GM18519 (cell line): ENCODE measurements at regions not wholly inside any gene's neighbourhood (a gene's known extent, or its start where the extent isn't known, plus 50 kb on each side); places are given as distances from the start of the nearest gene placed in this dataset.
"Not testable (repeated sequence)": the region's sequence is repeated elsewhere in the genome, so short reads cannot be mapped to it uniquely, and the experiment has no call there.

ENCODE experiments used
- ATAC-seq: cut with Tn5 transposase; IDR thresholded peaks from one replicate; pipeline ENCODE4 v1.9.1; 2021; ENCODE audit warnings: mild to moderate bottlenecking, moderate library complexity; ENCODE audit not compliant: unreplicated experiment, low FRiP score

- not testable (repeated sequence) for ATAC-seq
Observed at GRCh38 chr10:61818251-61818650, 83.2 kb upstream of the ARID5B start.

GRCh38 chr10:61819208-61819607 lies 82.3 kb upstream of the ARID5B start:
- ATAC-seq: no peak

GRCh38 chr10:61821153-61821552 lies 80.3 kb upstream of the ARID5B start:
- ATAC-seq: no peak

GRCh38 chr10:61821693-61822092 lies 79.8 kb upstream of the ARID5B start:
- no peak for ATAC-seq

- ATAC-seq: no peak
Observed at GRCh38 chr10:61822096-61822495, 79.4 kb upstream of the ARID5B start.

- no peak for ATAC-seq
Observed at GRCh38 chr10:61822781-61823230, 78.7 kb upstream of the ARID5B start.

- no peak for ATAC-seq
Observed at GRCh38 chr10:61825001-61825400, 76.5 kb upstream of the ARID5B start.

- ATAC-seq: no peak
Observed at GRCh38 chr10:61825628-61826027, 75.9 kb upstream of the ARID5B start.

GRCh38 chr10:61828034-61828433 lies 73.5 kb upstream of the ARID5B start:
- no peak for ATAC-seq

GRCh38 chr10:61828788-61829187 lies 72.7 kb upstream of the ARID5B start:
- ATAC-seq: no peak

GRCh38 chr10:61830072-61830845 lies 71.2 kb upstream of the ARID5B start:
- no peak for ATAC-seq

- ATAC-seq: no peak
Observed at GRCh38 chr10:61830846-61831273, 70.6 kb upstream of the ARID5B start.

- no peak for ATAC-seq
Observed at GRCh38 chr10:61832866-61833481, 68.5 kb upstream of the ARID5B start.

- no peak for ATAC-seq
Observed at GRCh38 chr10:61834519-61834918, 67.0 kb upstream of the ARID5B start.

- ATAC-seq: peak; percentile 47
Observed at GRCh38 chr10:61835069-61835945, 66.2 kb upstream of the ARID5B start.

GRCh38 chr10:61835946-61836887 lies 65.3 kb upstream of the ARID5B start:
- ATAC-seq: no peak

GRCh38 chr10:61836888-61837754 lies 64.4 kb upstream of the ARID5B start:
- no peak for ATAC-seq

GRCh38 chr10:61837755-61838171 lies 63.7 kb upstream of the ARID5B start:
- ATAC-seq: no peak

- no peak for ATAC-seq
Observed at GRCh38 chr10:61839916-61840315, 61.6 kb upstream of the ARID5B start.
